ENCODE measurements at regions not wholly inside any gene's neighbourhood (a gene's known extent, or its start where the extent isn't known, plus 50 kb on each side); places are given as distances from the start of the nearest gene placed in this dataset.
"Not testable (repeated sequence)": the region's sequence is repeated elsewhere in the genome, so short reads cannot be mapped to it uniquely, and the experiment has no call there.

DNA sequence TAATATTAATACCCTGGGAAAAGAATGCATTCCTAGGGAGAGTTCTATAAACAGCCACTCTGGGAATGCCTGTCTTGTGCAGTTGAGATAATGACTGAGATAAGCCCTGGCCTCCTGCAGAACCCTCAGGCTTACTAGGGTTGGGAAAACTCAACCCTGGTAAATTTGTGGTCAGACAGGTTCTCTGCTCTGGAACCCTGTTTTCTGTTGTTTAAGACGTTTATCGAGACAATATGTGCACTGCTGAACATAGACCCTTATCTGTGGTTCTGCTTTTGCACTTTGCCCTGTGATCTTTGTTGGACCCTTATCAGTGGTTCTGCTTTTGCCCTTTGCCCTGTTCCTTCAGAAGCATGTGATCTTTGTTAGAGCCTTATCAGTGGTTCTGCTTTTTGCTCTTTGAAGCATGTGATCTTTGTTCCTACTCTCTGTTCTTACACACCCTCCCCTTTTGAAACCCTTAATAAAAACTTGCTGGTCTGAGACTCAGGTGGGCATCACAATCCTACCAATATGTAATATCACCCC is 2754.0 kb downstream of the PCDH9 start:
- not testable (repeated sequence) for DNase-seq

DNA sequence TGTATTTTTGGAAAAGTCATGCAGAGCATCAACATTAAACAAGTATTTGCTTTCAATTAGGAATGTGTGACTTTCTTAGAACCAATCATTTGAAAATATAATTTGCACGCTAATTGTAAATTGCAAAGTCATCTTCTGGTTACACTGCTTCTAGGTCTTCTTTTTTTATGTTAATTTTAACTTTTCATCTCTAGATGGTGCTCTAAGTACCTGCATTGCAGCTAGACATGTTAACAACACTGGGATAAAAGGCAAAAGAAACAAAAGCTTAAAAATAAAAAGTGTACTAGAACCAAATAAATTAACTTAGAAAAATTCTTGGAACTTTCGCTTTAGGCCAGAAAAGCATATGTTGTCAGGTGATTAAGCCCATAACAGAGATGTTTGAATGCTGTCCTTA is 2758.2 kb downstream of the PCDH9 start:
- DNase-seq, result peak; percentile 25

DNA sequence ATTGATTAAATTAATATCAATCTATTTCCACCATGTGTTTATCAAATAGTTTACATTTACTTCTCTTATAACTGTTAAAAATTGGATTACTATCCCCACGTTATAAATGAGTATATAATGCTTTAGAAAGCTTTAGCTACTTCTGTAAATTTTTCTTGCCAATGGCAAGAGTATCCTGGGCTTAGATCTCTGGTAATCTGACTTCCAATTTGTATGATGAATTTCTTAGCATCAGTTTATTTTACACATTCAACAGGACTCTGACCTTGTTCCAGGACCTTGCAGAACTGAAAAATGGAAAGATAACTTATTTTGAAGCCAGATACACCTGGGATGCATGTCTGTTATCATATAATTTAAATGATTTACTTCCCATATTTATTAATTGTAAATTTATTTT is 2759.4 kb downstream of the PCDH9 start:
- DNase-seq, result no peak

DNA sequence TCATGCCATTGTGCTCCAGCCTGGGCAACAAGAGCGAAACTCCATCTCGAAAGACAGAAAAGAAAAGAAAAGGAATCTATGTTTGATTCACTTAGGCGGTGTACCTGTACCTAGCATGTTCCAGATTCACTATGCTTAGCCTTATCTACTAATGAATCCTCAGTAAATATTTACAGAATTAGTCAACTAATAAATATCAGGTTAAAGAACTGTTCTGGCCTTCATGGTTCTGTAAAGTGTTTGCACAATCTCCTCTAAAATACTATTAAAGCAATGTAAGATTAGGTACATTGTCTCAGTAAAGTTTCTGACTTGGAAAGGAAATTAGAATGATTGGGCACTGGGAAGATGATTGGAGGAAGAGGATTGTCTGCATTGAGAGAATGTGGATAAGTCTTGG is 2770.4 kb downstream of the PCDH9 start:
- no peak for DNase-seq

DNA sequence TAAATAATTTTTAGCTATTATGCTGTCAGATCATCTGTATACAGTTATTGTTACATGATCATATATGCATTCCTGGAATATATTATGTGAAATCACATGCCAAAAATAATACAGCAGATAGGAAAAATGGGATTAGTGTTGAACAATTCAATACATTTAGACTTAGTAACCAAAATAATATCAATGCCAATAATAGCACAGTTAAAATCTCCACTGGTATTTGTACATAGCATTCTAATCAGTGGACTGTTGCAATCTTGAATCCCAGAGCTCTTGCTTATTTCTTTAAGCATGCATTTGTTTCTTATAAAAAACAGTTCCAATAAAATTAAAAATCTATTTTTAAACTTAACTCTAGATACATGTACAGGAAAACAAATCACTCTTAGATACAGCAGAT is 2772.2 kb downstream of the PCDH9 start:
- no peak for DNase-seq

DNA sequence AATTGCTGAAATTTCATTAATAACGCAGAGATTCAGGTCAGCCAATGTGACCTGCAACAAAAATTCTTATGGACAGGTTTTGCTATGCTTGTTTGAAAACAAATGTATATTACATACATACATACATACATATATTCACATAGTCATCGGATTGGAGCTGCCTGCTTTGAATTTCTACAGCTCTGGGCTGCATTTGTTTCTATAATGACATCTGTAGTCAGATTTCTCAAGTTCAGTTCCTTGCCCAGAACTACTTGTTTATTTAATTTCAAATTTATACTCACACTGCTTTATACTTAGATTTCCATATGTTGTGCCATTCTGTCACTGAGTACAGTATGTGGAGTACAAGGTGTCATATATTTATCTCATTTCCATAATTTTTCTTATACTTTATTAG is 2775.0 kb downstream of the PCDH9 start:
- DNase-seq, result no peak

DNA sequence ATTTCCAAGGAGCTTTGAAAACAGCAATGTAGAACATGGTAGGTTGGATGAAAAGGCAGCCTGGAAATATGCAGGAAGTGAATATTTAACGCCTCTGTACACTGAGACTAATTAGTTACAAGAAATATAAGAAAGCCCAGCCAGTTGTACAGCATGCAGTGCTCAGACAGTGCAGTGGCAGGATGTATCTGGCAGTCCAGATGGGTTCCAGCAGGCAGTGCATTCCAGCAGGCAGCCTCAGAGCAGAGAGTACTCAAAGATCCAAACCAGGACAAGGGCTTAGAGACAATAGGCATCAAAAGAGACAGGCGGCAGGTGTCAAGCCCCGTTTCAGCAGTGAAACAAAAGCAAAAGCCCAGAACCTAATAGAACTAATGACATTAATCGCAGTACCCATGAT is 2776.3 kb downstream of the PCDH9 start:
- DNase-seq, result no peak

DNA sequence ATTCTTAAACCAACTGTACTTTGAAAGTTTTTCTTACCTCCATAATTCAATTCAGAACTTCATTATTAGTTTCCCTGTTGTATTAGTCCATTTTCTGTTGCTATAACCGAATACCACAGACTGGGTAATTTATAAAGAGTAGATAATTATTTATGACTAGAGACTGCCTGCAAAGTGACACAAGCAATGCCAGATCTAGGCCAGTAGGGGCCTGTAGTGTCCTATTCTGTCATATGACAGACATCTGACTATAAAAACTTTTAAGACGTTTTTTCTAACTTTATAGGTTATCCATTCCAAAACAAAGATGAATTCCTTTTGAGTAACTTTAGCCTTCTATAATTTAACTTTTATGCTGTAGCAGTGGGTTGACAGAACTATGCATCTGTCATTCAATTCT is 2783.8 kb downstream of the PCDH9 start:
- no peak for DNase-seq

DNA sequence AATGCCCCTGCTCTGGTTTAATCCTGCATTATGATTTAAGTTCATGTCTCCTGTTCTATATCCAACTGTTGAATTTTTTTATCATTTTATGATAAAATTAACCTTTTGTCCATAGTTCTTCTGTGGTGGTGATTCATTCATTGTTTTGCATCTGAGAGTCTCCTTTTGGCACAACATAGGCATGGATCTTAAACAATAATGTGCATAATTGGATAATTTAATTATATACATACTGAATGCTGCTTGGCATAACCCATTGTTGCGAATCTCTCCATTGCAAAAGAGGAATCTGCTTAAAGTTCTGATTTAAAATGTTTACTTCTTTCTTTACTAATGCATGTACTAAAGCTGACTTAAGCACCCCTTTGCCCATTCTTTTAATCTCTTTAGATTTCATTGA is 2788.4 kb downstream of the PCDH9 start:
- no peak for DNase-seq

DNA sequence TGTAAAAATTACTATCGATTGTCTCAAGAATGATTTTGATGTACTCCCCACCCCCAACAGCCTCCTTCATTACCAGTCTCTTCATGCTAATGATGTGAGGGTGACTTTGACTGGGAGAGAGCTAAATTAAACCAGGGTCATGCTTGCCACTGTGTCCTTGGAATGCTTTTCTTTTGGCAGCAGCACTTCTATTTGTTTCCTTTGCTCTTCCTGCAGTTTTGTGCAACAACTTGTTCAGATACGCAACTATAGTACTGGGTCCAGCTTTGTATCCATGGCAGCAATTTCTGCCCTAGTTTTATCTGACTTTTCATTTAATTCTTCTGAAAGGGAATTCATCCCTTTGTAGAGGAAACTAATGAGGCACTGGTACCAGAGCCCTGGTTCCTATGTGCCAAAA is 2792.1 kb downstream of the PCDH9 start:
- DNase-seq, result no peak

DNA sequence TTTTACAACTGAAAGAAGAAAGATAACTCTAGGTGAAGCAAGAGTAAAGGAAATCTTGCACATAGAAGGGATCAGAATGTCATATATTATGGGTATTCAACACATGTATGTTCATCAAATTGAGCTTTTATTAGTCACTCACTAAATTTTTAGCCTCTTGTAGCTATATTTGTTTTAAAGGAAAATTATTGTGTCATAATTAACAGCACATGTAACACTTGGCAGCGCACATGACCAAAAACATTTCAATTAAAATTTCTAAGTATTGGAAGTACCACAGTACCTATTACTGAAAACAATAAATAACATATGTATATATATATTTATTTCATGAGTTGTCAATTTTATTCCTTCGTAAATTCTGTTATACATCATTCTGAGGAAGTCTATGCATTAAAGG is 2800.4 kb downstream of the PCDH9 start:
- DNase-seq, result no peak

DNA sequence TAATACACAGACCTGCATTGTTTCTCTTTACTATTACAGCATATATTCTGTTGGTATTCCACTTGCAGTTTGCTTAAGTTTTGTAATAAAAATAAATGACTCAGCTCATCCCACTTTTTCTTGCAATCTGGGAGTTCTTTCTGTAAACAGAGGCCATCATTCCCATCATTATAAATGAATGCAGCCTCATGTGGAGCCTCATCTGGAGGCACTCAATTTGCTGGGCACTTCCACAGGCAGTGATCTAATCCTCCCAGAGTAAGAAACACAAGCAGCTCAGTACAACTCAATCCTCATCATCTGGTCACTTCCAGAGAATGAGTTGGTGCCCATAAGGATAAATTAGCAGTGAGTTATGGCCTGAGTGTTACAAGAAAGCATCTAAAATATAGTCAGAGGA is 2801.9 kb downstream of the PCDH9 start:
- DNase-seq, result no peak

DNA sequence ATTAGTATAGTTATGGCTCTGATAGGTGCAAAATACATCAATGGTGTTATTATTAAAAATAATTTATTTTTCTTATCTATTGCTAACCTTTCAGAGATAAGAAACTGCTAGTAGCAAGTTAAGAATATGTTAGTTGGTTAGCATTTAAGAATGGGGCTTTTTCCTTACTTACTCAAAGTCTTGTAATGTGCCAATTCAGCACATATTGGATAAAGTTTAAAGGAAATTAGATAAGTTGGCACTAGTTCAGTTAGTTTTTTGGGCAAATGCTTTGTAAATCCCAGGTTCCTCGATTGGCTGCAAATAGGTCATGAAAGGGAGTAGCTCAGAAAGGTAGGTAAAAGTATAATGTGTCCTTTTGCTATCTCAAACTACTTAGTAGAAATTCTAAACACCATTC is 2806.7 kb downstream of the PCDH9 start:
- DNase-seq, result no peak

DNA sequence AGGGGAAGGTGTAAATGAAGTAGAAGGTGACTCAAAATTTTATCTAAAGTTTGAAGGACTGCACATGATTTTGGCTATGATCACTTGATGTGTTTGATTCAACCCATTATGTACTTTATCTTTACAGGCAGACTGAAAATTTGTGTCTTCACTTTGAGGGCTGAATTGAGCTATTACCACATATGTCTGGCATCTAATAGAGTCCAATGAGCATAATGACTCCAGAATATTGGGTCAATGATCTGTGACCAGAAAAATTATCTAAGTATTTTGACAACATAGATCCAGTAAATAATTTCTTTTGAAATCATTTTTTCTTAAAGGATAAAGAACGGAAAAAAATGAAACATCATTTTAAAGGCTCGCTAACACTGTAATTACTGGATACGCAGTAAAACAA is 2810.0 kb downstream of the PCDH9 start:
- DNase-seq, result no peak

DNA sequence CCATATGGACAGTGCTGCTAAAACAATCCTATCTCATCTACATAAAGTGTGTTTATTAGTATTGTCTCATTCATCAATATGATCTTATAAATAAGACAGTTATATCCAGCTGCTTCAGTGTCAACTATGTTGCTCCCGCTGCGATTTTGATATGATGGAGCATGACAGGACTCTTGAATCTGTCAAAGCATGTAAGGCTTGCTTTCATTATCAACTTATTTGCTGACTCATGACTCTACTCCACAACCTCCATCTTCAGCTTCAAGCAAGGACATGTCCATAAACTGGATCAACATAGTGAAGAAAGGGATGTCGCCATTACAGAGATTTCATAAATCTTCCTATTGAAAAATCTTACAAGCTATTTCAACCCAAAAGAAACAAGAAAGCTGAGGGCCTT is 2812.6 kb downstream of the PCDH9 start:
- DNase-seq, result no peak

DNA sequence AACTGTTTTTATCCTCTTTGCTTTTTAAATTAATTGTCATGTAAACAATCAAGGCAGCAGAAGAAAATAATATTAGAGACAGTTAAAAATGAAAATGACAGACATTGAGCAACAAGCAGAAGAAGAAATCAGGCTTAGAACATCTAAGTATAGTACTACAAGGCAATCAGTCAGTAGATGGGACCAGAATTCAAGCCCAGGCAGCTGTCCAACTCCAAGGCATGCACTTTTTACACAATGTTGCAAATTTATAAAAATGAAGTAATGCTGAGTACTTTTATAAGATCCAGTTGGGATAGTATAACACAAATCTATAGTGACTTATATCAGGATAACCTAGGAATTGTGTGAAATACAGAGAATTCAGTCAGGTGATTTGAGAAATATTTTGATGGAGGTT is 2815.8 kb downstream of the PCDH9 start:
- DNase-seq, result no peak

DNA sequence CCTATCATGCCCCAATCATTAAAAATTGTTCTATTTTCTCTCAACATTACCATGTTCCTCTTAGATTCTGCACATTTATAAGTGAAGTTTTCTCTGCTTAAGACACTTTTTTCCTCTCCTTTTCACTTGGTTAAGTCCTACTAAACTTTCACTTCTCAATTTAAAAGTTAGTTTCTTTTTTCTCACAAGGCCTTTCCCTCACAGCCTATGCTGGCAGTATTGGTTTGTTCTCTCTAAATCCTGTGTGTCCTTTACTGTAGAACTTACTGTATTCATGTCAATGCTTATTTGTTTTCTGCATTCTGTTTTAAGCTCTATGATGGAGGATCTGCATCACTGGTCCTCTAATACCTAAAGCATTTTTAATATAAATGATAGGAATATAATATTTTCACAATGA is 2816.6 kb downstream of the PCDH9 start:
- no peak for DNase-seq

DNA sequence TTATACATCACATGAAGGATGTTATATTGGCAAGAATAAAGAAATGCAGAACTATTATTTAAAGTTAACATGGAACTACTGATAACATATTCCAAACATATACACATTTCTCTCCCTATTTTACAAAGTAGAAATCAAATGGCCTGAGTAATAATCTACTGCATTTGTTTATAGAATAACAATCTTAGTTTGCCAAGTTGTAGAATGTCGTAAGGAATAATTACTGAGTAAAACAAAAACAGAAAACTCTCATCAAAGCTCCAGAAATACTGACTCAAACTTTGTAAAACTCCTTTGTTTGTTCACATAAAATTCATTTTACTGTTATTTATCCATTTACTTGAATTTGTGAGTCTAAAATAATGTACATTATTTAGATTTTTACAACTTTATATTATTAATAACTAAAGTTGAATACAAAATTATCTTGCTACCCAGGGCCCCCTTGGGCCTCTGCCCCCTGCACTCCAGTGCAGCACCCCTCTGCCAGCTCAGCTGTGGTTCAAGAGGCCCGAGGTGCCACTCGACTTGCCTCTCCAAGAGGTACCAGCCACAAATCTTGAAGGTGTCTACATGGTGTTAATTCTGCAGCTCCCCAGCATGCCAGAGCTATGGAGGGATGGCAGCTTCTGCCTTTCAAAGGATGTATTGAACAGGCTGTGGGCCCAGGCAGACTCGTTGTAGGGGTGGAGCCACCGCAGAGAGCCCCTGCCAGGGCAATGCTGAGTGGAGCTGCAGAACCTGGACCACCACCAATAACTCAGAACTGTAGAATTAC is 2819.7 kb downstream of the PCDH9 start:
- DNase-seq, result no peak

DNA sequence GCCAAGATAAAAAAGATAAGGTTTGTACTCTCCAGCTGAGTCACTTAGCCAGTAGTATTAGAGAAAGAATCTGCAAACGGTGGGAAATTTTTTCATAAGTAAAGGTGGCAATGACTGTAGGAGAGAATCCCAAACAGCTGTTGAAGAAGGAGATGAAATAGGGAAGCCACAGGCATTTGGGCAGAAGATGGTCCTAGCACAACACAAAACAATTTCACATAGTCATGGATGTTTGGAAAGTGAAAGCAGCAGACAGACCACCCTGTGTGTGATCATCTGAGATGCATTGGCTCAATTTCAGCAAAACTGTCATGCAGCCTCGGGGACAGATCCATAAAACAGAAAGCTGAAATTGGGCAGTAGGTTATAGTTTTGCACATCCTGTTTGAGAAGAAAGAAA is 2832.4 kb downstream of the PCDH9 start:
- no peak for DNase-seq

DNA sequence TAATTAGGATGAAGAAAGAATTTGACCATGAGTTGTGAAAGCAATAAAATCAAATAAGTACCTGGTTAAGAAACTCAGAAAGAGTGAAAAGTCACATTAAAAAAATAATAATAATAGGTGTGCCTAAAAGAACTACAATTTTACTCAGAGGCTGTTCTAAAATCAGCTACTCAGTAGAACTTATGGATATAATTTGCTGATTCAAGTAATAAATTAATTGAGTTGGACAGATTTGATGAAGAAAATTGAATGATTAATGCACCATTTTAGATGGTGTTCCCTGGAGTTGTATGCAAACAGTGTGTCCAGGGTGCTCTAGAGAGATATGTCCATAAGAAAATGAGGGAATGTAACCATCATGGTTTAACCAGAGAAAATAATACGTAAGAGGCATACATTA is 2852.5 kb downstream of the PCDH9 start:
- DNase-seq, result no peak

DNA sequence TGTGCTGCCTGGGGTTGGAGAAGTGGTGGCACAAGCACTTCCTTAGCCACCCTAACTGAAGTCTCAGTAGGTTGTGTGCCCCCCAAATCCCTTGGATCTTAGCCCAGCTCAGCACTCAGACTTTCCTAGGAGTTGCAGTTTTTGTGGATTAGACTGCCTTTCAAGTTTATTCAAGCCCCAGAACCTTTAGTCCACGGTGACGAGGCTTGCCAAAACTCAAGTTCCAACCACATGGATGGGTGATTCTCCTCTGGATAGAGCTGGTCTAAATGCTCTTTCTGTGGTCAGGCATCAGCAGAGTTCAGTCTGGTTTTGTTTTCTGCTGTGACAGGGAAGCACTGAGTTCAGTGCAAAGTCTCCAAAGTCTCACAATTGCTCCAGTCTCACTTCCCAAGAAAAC is 2858.7 kb downstream of the PCDH9 start:
- DNase-seq, result no peak

DNA sequence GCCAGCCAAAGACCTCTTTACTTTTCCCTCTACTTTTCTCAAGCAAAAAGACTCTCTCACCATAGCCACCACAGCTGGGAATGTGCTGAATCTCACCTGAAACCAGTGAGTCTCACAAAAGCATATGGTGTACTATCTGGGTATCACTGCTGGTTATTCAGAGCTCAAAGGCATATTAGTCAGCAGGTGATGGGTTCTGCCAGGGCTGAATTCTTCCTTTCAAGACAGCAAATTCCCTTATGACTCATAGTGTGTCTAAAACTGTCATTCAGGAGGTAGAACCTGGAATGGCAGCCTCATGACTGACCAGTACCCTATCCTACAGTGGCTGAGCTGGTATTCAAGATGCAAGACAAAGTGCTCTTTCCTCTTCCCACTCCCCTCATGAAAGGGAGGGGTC is 2859.1 kb downstream of the PCDH9 start:
- DNase-seq, result no peak

DNA sequence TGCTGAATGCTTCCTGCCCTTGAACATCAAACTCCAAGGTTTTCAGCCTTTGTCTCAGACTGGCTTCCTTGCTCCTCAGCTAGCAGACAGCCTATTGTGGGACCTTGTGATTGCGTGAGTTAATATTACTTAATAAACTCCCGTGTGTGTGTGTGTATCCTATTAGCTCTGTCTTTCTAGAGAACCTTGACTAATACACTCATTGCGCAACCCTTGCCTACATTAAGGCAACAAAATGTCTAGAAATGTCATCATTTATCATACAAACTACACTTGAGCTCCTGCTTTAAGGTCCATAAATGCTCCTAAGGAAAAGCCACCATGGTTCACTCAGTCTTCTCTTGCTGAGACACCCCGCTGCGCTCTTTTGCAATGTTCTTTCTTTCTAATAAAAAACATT is 2861.0 kb downstream of the PCDH9 start:
- no peak for DNase-seq

DNA sequence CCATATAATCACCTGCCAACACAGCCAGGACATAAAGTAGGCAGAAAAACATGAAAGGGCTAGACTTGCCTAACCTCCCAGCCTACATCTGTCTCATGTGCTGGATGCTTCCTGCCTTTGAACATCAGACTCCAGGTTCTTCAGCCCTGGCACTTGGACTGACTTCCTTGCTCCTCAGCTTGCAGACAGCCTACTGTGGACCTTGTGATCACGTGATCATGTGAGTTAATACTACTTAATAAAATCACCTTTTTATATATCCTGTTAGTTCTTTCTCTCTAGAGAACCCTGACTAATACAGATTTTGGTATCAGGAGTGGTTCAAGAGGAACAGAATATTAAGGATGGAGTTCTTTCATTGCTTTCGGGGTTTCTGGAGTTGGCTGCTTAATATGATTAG is 2867.6 kb downstream of the PCDH9 start:
- DNase-seq, result no peak

DNA sequence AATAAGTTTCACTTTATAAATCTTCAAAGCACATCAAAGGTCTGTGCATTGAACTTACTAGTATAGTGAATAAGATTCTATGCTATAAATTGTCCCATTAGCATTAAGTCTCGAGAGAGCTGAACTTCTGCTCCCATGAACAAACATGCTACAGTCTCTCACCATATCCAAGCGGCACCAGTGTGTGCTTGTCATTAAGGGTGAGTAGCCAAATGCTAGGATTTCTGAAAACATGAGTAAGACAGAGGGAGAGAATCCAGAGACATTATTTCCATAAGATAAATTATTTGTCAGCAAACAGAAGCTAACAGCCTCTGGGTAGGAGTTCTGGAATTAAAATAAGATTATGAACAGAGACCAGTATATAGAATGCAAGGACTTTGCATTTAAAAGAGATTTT is 2882.5 kb downstream of the PCDH9 start:
- DNase-seq, result no peak

Measured in DMS153 (cell line).